ENCODE measurements at regions not wholly inside any gene's neighbourhood (a gene's known extent, or its start where the extent isn't known, plus 50 kb on each side); places are given as distances from the start of the nearest gene placed in this dataset.

DNA sequence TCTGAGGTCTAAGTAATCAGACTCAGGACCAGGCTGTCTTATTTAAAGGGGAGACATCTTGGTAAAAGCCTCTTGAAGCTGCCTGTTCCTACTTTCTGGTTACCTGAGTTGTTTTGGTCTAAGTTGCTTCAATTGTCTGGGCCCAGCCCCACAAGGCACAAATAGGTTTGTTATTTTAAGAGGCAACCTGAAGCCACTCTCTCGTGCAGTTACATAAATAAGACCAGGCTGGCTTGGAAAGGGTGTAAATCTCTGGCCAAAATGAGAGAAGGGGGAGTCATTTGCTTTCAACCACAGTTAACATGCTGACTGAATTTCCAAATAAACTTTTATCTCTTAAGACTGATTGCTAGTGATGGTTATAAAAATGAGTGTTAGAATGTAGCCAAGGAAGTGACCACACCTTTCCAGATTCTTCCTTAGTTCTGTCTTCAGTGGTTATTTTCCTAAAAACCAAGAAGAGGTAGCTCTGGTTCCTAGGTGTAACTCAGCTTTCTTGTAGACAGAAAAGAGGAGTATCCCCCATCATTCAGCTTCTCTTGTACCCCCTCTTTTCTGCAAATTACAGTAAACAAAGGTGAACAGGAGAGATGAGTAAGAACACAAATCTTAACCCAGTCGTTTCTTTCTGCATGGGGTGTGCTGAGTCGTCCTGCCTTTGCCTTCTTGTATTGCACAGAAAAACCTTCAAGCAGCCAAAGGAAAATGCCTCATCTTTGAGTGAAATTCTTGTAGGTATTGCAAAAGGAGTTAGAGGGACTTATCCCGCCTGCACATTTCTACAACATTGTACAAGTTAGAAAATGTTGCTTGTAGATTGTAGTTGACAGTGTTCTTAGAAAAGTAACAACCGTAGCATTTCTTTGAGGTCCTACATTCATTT lies 161.5 kb upstream of the NT5C1B start:
- in situ Hi-C loops (cut with HindIII; ENCODE audit: low sequenced_read_pairs) = no loop called here

DNA sequence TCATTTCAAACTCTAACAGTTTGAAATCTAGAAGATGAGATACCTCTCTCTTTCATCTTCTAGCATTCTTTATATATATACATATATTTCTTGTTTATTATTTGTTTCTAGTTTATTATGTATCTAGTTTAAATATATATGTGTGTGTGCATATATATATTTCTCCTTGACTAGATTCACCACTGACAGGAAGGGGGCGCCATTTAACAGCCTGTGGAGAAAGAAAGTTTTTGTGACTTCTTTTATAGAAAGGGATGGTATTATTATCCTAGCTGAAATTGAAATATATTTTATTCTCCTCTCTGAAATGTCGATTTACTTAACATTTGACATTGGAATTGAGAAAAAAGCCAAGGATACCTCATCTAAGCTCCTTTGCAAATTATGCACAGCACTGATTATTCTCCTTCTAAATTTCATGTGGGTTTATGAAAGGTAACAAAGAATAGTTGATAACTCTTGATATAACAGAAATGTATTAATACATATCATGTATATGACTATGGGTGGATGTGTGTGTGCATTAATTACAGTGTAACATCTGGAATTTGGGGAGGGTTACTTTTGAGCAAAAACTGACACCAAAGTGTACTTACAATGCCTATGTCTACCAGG lies 160.7 kb upstream of the NT5C1B start:
- in situ Hi-C loops (cut with HindIII; ENCODE audit: low sequenced_read_pairs) = no loop called here

DNA sequence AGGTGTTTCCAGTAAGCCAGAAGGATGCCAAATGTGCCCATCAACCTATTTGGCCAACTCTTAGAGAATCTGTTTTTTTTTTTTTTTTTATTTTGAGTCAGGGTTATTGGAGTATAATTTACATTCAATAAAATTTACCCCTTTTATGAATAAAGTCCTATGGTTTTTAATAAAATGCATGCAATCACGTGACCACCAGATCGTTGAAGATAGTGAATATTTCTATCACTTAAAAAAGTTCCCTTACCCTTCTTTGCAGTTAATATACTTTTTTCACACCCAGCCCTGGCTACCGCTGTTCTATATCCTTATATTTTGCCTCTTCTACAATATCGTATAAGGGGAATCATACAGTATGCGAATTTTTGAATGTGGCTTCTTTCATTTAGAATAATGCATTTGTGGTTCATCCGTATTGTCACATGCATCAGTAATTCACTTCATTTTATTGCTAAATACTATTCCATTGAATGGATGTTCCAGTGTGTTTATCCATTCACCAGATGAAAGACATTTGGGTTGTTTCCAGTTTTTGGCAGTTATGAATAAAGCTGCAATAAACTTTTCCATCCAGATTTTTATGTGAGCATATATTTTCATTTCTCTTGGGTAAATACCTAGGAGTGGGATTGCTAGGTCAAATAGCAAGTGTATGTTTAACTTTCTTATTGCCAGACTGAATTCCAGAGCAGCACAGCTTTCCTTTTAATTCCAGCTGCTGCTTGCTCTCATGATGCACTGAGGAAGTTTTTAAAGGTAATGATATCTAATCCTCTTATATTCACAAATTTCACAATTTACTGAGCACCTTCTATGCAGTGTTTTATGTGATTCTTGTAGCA lies 156.3 kb upstream of the NT5C1B start:
- in situ Hi-C loops (cut with HindIII; ENCODE audit: low sequenced_read_pairs) = no loop called here

DNA sequence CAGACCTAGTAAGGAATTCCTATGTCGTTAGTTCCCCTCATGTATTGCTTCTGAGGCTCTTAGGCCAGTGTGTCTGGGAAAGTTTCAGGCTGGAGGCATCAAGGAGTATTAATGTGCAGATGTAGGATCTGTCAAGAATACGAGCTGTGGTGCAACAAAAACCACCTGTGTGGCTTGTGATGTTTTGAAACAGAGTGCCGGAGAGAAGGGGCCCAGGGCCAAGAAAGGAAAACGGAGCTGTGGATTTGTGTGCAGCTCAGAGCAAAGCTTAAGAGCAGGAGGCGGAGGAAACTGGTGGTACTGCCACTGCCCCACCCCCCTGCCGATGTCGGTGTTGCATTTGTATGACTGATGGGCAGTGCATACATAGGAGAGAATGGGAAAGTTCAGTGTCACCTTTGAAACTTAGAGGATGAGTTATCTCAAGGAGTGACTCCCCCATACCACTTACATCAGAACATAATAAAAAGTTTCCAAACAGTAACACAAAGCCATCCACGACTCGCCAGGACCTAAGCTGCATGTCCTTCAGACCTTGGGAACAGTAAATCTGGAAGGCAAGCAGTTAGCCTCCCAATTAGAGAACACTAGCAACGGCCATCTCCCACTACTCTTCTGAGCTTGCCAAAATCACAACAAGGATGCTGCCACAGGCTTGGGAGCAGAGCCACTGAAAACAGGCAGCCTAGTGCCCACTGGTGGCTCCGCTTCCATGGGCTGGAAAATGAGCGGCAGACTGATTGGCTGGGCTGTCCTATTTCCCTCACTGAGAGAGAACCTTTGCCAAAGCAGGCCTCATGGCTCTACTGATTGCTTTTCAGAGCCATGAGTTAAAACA lies 152.7 kb upstream of the NT5C1B start:
- in situ Hi-C loops (cut with HindIII; ENCODE audit: low sequenced_read_pairs) = no loop called here

- in situ Hi-C loops (cut with HindIII; ENCODE audit: low sequenced_read_pairs) = no loop called here
Observed at GRCh38 chr2:18741191-18741590, 151.8 kb upstream of the NT5C1B start.

- in situ Hi-C loops (cut with HindIII; ENCODE audit: low sequenced_read_pairs) = no loop called here
Observed at GRCh38 chr2:18740474-18740881, 151.1 kb upstream of the NT5C1B start.

DNA sequence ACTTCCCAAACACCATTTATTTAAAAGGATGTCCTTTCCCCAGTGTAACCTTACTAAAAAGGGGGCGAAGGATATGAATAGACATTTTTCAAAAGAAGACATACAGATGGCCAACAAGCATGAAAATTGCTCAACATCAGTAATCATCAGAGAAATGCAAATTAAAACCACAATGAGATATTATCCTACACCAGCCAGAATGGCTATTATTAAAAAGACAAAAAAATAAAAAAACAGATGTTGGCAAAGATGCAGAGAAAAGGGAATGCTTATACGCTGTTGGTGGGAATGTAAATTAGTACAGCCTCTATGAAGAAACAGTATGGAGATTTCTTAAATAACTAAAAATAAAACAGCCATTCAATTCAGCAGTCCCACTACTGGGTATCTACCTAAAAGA lies 142.3 kb upstream of the NT5C1B start:
- in situ Hi-C loops (cut with HindIII; ENCODE audit: low sequenced_read_pairs) = no loop called here

DNA sequence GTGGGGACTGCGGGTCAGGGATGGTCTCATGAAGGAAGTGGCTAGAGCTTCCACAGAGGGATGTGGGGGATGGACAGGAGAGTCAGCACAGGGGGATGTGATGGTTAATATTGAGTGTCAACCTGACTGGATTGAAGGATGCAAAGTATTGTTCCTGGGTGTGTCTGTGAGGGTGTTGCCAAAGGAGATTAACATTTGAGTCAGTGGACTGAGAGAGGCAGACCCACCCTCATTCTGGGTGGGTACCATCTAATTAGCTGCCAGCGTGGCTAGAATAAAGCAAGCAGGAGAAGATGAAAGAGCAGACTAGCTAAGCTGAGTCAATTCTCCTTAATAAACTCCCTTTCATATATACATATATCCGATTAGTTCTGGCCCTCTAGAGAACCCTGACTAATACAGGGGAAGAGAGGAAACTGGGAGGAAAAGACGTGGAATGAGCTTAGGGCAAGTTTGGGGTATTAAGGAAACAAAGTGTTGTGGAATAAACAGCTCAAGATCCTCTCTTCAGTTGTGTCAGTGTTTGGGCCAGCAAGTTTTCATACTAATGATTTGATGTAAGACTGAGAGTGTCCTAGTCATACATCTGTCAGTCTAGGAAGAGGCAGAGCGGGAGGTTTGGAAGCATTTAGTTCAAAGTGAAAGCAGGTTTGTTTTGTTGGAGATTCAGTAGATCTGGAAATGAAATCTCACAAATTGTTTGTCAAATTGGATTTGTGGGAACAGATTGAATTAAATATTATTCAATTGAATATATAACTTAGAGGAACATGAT lies 135.2 kb upstream of the NT5C1B start:
- in situ Hi-C loops (cut with HindIII; ENCODE audit: low sequenced_read_pairs) = no loop called here

- in situ Hi-C loops (cut with HindIII; ENCODE audit: low sequenced_read_pairs) = no loop called here
Observed at GRCh38 chr2:18723219-18723618, 133.8 kb upstream of the NT5C1B start.

GRCh38 chr2:18722101-18722500 lies 132.7 kb upstream of the NT5C1B start:
- in situ Hi-C loops (cut with HindIII; ENCODE audit: low sequenced_read_pairs) = no loop called here

DNA sequence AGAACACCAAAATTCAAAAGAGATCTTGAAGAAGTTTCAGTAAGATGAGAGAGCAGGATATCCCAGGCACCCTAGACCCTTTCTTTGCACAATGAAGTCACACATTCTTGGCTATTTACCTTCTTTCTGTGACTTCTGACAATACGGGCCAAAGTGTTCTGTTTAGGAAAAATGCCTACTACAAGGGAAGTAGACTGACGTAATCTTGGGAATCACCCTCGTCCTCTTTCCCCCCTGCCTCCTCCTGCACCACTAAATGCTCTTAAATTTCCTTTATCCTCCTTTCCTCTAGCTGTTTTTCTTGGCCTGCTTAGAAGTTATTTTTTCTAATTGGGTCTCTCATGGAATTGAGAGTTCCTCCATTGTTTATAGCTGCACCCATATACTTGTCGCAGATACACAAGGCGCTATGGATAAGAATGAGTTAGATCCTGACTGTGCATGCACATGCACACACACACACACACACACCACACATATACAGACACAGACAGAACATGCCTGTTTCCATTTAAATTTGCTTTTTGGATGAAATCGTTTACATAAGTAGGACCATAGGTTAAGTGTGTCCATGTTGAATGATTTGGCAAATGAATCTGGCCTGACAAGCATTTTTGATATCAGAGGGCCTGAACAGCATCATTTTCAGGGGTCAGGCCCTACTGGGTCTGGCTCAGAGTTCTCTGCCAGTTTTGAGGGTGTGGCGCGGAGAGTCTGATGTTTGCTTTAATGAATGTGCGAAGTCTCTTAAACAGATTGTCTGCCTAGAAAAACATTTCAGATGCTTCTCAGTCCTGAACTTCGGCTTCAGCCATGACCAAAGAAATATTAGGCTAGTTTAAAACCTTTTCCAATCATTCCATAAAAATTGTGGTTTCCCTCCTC lies 131.9 kb upstream of the NT5C1B start:
- in situ Hi-C loops (cut with HindIII; ENCODE audit: low sequenced_read_pairs) = no loop called here

- in situ Hi-C loops (cut with HindIII; ENCODE audit: low sequenced_read_pairs) = no loop called here
Observed at GRCh38 chr2:18719978-18720775, 130.8 kb upstream of the NT5C1B start.

DNA sequence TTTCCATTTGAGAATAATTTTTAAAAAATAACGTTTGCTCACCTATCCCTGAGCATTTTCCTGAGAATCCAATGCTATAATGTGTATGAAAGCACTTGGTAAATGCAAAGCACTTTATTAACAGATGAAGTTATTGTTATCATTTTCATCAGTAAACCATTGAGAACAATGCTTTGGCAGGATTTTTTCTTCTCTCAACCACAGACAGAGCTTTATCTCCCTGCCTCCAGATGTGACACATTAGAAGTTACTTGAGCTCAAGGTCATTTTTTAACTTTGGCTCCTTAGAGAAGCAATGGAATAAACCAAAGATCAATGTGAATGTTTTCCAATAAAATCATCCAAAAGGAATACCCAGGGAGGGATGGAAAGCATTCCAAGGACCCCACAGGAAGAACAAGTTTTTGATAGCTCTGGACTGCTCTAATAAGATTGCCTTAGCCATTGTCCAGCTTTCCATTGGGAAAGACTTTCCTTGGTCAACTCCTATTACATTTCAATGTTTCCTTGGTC lies 118.9 kb upstream of the NT5C1B start:
- in situ Hi-C loops (cut with HindIII; ENCODE audit: low sequenced_read_pairs) = no loop called here

DNA sequence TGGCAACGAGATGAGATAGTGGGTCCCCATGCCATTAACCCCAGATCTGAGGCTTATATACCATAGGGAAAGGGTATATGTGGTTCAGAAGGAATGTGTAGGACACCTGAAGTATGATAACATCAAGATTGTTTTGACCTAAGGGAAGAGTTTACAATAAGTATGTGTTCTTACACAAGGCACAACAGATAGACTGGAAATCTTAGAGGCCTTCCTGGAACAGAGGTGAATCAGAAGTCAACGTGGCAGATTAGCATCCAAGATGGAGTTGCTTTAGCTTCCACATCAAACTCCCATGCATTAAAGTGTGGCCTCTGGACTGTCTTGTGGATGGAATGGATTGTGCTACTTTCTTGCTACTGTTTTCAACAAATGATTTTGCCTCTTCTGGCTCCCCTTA lies 116.6 kb upstream of the NT5C1B start:
- in situ Hi-C loops (cut with HindIII; ENCODE audit: low sequenced_read_pairs) = no loop called here

- in situ Hi-C loops (cut with HindIII; ENCODE audit: low sequenced_read_pairs) = no loop called here
Observed at GRCh38 chr2:18704276-18704675, 114.9 kb upstream of the NT5C1B start.

GRCh38 chr2:18703555-18703954 lies 114.2 kb upstream of the NT5C1B start:
- in situ Hi-C loops (cut with HindIII; ENCODE audit: low sequenced_read_pairs) = no loop called here

DNA sequence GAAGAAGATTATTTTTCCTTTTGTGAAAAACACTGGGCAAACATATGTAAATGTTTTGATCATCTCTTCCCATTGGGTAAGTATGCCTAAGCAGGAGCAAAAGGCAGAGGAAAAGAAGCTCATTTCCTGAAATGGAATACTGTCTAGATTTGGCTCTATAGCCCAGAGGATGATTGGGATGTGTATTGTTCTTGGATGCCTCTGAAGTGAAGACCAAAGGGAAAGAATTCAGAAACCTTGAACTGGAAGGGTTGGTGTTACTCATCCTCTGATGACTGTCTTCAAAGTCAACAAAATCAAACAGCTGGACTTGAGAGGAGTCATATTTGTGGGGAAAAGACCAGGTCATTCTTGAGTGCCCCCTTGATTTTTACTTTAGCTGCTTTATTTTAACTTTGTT lies 112.6 kb upstream of the NT5C1B start:
- in situ Hi-C loops (cut with HindIII; ENCODE audit: low sequenced_read_pairs) = no loop called here

DNA sequence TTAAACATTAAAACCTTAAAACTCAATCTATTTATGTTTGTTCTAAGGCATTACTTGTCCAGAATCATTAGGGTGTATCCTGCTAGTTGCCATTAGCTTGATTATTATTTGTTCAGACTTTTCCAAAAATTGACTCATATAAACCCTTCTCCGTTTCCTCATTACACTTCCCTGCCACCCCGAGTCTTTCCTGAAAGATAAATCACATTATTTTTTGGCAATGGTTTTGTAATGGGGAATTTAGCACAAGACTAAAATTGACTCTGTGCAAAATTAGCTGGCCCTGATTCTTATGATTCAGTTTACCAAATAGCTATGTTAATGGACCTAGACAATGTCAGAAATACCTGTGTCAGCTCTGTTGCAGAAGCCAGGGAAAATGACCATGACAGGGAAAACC lies 112.2 kb upstream of the NT5C1B start:
- in situ Hi-C loops (cut with HindIII; ENCODE audit: low sequenced_read_pairs) = no loop called here
